Astrocyte of the spinal cord (primary cell): ENCODE measurements at regions not wholly inside any gene's neighbourhood (a gene's known extent, or its start where the extent isn't known, plus 50 kb on each side); places are given as distances from the start of the nearest gene placed in this dataset.

ENCODE experiments used
- DNase-seq: peaks from one replicate; pipeline ENCODE4 v3.0.0; 2011; ENCODE audit warnings: low read depth, low spot score
- H3K4me3 ChIP-seq: 2 replicates; pipeline ENCODE4 v1.5.1; 2011; ENCODE audit warnings: low read depth, mild to moderate bottlenecking, low read length, moderate library complexity
- CTCF ChIP-seq: IDR thresholded peaks from 2 replicates; pipeline ENCODE4 v1.5.1; 2012; ENCODE audit warnings: low read depth, mild to moderate bottlenecking, low read length, inconsistent platforms
- in situ Hi-C: cut with HindIII; loops from 2 replicates; pipeline ENCODE4 v1.10.0; 2017; ENCODE audit warnings: low sequenced_read_pairs

- no peak for DNase-seq
- H3K4me3 ChIP-seq: no peak overlapping the region
- no peak for TF ChIP-seq CTCF
- in situ Hi-C loops: no loop called here
These were observed 206.4 kb upstream of the EGFLAM start for GRCh38 chr5:38051711-38052511.

GRCh38 chr5:38048400-38048799 is 208.6 kb upstream of the GDNF start:
- H3K4me3 ChIP-seq: no peak overlapping the region
- in situ Hi-C loops: no loop called here
- no peak for DNase-seq
- TF ChIP-seq CTCF: no peak

GRCh38 chr5:38046103-38046502 is 206.3 kb upstream of the GDNF start:
- TF ChIP-seq CTCF: no peak
- no peak overlapping the region for H3K4me3 ChIP-seq
- in situ Hi-C loops: no loop called here
- DNase-seq: no peak

GRCh38 chr5:38045446-38045845 is 205.6 kb upstream of the GDNF start:
- DNase-seq: no peak
- no peak for TF ChIP-seq CTCF
- in situ Hi-C loops: no loop called here
- no peak overlapping the region for H3K4me3 ChIP-seq

GRCh38 chr5:38039826-38040225 is 200.0 kb upstream of the GDNF start:
- H3K4me3 ChIP-seq: no peak overlapping the region
- no peak for DNase-seq
- no peak for TF ChIP-seq CTCF
- in situ Hi-C loops: no loop called here

GRCh38 chr5:38039091-38039490 is 199.2 kb upstream of the GDNF start:
- no peak overlapping the region for H3K4me3 ChIP-seq
- no peak for TF ChIP-seq CTCF
- in situ Hi-C loops: no loop called here
- DNase-seq: no peak
